ENCODE measurements at regions not wholly inside any gene's neighbourhood (a gene's known extent, or its start where the extent isn't known, plus 50 kb on each side); places are given as distances from the start of the nearest gene placed in this dataset.

DNA sequence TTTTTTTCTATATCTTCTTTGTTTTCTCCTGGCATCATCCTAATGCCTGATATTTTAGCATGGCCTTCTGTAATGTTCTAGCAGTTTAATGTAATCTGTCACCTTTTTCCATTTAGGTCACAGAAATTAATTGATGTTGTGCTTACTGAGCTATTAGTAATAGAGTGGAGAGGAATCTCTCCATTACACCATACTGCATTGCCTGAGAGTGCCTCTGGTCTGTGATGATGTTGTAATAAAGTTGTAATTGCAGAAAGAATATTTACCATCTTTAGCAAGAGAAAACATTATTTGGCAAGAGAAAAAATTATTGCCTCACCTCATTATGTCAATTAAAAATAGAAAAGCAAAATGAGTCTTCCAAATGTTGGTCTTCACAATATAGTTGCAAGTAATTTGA is 213.2 kb downstream of the KCNJ3 start:
- TF ChIP-seq, protein P1, sequence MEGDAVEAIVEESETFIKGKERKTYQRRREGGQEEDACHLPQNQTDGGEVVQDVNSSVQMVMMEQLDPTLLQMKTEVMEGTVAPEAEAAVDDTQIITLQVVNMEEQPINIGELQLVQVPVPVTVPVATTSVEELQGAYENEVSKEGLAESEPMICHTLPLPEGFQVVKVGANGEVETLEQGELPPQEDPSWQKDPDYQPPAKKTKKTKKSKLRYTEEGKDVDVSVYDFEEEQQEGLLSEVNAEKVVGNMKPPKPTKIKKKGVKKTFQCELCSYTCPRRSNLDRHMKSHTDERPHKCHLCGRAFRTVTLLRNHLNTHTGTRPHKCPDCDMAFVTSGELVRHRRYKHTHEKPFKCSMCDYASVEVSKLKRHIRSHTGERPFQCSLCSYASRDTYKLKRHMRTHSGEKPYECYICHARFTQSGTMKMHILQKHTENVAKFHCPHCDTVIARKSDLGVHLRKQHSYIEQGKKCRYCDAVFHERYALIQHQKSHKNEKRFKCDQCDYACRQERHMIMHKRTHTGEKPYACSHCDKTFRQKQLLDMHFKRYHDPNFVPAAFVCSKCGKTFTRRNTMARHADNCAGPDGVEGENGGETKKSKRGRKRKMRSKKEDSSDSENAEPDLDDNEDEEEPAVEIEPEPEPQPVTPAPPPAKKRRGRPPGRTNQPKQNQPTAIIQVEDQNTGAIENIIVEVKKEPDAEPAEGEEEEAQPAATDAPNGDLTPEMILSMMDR (IDR thresholded peaks at IDR 0.05) = no peak
- no peak for TF ChIP-seq POLR2A (IDR thresholded peaks at IDR 0.05)
